GM12892 (cell line): ENCODE measurements at regions not wholly inside any gene's neighbourhood (a gene's known extent, or its start where the extent isn't known, plus 50 kb on each side); places are given as distances from the start of the nearest gene placed in this dataset.

ENCODE experiments used
- POLR2A ChIP-seq: IDR thresholded peaks from 2 replicates; pipeline ENCODE4 v1.6.1; 2011; ENCODE audit warnings: low read depth, low read length, control low read depth
- POLR2AphosphoS5 ChIP-seq: IDR thresholded peaks from 2 replicates; pipeline ENCODE4 v1.6.1; 2011; ENCODE audit warnings: low read depth, low read length, control low read depth

DNA sequence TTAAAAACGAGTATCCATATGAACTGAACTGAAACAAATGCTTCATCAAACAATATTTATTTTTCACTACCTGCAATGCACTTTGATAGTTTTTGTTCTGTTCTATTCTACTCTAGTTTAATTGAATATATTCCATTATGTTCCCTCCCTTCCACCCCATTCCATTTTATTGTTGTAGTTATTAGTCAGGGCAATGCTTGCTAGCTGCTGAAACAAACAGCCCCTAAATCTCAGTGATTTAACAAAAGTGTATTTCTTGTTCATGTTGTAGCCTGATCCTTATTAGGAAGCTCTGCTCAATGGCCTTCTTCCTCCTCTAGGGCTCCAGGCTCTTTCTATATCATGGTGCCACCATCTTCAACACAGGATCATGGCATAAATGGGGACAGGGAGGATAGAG lies 122.3 kb upstream of the RAI2 start:
- TF ChIP-seq POLR2A (no peak), POLR2AphosphoS5 (no peak)
